HCT116 (cell line): ENCODE measurements at regions not wholly inside any gene's neighbourhood (a gene's known extent, or its start where the extent isn't known, plus 50 kb on each side); places are given as distances from the start of the nearest gene placed in this dataset.

Experiments
- ATAC-seq: fragments of 200-7000 bp; cut with Tn5 transposase; 2 replicates; pipeline ENCODE4 v1.9.1; 2020; ENCODE audit warnings: mild to moderate bottlenecking, moderate library complexity
- BruUV-seq: library from RNA; stranded (reverse); fragments of 400-500 nt; replicated peaks from 2 replicates; lab custom pipeline; 2021; lab: Mats Ljungman, UMichigan
- CTCF ChIA-PET: fragments of 300-600 bp; sonication (Branson Sonifier 250); formaldehyde crosslinking; loops from one replicate; lab custom pipeline; 2021; ENCODE audit warnings: antibody characterized with exemption; lab: Charles Lee
- POLR2A ChIA-PET: fragments of 300-600, 350-600 bp; sonication (Branson Sonifier 250); formaldehyde crosslinking; loops from one replicate; lab custom pipeline; 2021; ENCODE audit warnings: antibody characterized with exemption; lab: Charles Lee
- RAD21 ChIA-PET, 2 experiments: fragments of 300-600 bp; sonication (Branson Sonifier 250); formaldehyde crosslinking; loops; one replicate each; lab custom pipeline; 2023; ENCODE audit warnings: low total read pairs in 2 of 2; ENCODE audit not compliant: uncharacterized antibody in 2 of 2, unreplicated experiment in 2 of 2, low non-redundant PET in 1 of 2; lab: Charles Lee
- DNase-seq: peaks from one replicate; pipeline ENCODE4 v3.0.0-alpha.2; 2010; ENCODE audit warnings: low read depth, low spot score
- H2AFZ ChIP-seq: fragments of 200-600 bp; shearing (Covaris generic), sonication (generic); 2 replicates; pipeline ENCODE4 v1.6.1; 2017; ENCODE audit warnings: low read depth, mixed run types, mixed read lengths, antibody characterized with exemption, low read length; ENCODE audit not compliant: poor library complexity, severe bottlenecking
- H3K27ac ChIP-seq: 2 replicates; pipeline ENCODE4 v1.5.1; 2012; ENCODE audit warnings: low read depth, low read length
- H3K27me3 ChIP-seq: fragments of 200-600 bp; sonication (generic); 2 replicates; pipeline ENCODE4 v1.6.1; 2016; ENCODE audit warnings: mixed run types, low read length, mixed read lengths; ENCODE audit not compliant: insufficient read depth
- H3K36me3 ChIP-seq, 2 experiments: fragments of 200-500 bp in 1 of 2; fragments of 200-600 bp in 1 of 2; sonication (Bioruptor generic) in 1 of 2; sonication (generic) in 1 of 2; 2 replicates each; pipeline versions ENCODE4 v1.5.1 to v1.6.1; 2014 to 2016; ENCODE audit warnings: low read length in 2 of 2, inconsistent platforms in 1 of 2, mixed read lengths in 1 of 2, mixed run types in 1 of 2; ENCODE audit not compliant: insufficient read depth in 2 of 2, control insufficient read depth in 1 of 2
- H3K4me1 ChIP-seq, 2 experiments: fragments of 200-600 bp in 1 of 2; sonication (generic) in 1 of 2; 2 replicates each; pipeline versions ENCODE4 v1.5.1 to v1.6.1; 2012 to 2017; ENCODE audit warnings: low read length in 2 of 2, inconsistent platforms in 1 of 2, mild to moderate bottlenecking in 1 of 2, mixed read lengths in 1 of 2, mixed run types in 1 of 2, moderate library complexity in 1 of 2; ENCODE audit not compliant: insufficient read depth in 2 of 2, control insufficient read depth in 1 of 2
- H3K4me2 ChIP-seq: fragments of 200-600 bp; sonication (generic); 2 replicates; pipeline ENCODE4 v1.6.1; 2017; ENCODE audit warnings: mixed run types, low read length, mixed read lengths
- H3K4me3 ChIP-seq, 2 experiments: fragments of 200-600 bp in 1 of 2; sonication (generic) in 1 of 2; replicated peaks in 1 of 2; 2 replicates each; pipeline ENCODE4 v1.5.1; 2011 to 2016; ENCODE audit warnings: low read length in 2 of 2, control low read depth in 1 of 2, low read depth in 1 of 2, mild to moderate bottlenecking in 1 of 2, mixed read lengths in 1 of 2, mixed run types in 1 of 2
- H3K79me2 ChIP-seq: fragments of 200-600 bp; sonication (generic); 2 replicates; pipeline ENCODE4 v1.6.1; 2017; ENCODE audit warnings: mild to moderate bottlenecking, mixed run types, low read length, moderate library complexity, mixed read lengths; ENCODE audit not compliant: insufficient read depth
- H3K9ac ChIP-seq: fragments of 200-600 bp; sonication (generic); 2 replicates; pipeline ENCODE4 v1.6.1; 2016; ENCODE audit warnings: low read length, mixed read lengths
- H3K9me2 ChIP-seq: fragments of 200-600 bp; sonication (generic), shearing (Covaris generic); 2 replicates; pipeline ENCODE4 v1.6.1; 2017; ENCODE audit warnings: mixed run types, mild to moderate bottlenecking, moderate library complexity; ENCODE audit not compliant: insufficient read depth
- H3K9me3 ChIP-seq, 2 experiments: fragments of 200-500 bp in 1 of 2; fragments of 200-600 bp in 1 of 2; sonication (Bioruptor generic) in 1 of 2; sonication (generic) in 1 of 2; 2 replicates each; pipeline ENCODE4 v1.6.1; 2014 to 2017; ENCODE audit warnings: low read length in 2 of 2, mixed read lengths in 2 of 2, inconsistent platforms in 1 of 2, low read depth in 1 of 2, mild to moderate bottlenecking in 1 of 2, mixed run types in 1 of 2, moderate library complexity in 1 of 2; ENCODE audit not compliant: control insufficient read depth in 1 of 2, insufficient read depth in 1 of 2
- H4K20me1 ChIP-seq: fragments of 200-600 bp; sonication (generic), shearing (Covaris generic); 2 replicates; pipeline ENCODE4 v1.6.1; 2017; ENCODE audit warnings: mixed run types, mild to moderate bottlenecking, moderate library complexity; ENCODE audit not compliant: insufficient read depth
- CBX3 ChIP-seq: IDR thresholded peaks from 2 replicates; pipeline ENCODE4 v1.6.1; 2012; ENCODE audit warnings: low read depth
- CEBPB ChIP-seq: IDR thresholded peaks from 2 replicates; pipeline ENCODE4 v1.6.1; 2012; ENCODE audit warnings: low read depth
- ELF1 ChIP-seq: IDR thresholded peaks from 2 replicates; pipeline ENCODE4 v1.6.1; 2012; ENCODE audit warnings: low read depth, borderline replicate concordance
- EZH2 ChIP-seq: fragments of 200-600 bp; sonication (generic); IDR thresholded peaks from 2 replicates; pipeline ENCODE4 v1.6.1; 2017; ENCODE audit warnings: antibody characterized with exemption, mixed run types
- POLR2AphosphoS5 ChIP-seq: IDR thresholded peaks from 2 replicates; pipeline ENCODE4 v1.6.1; 2011; ENCODE audit warnings: mild to moderate bottlenecking, low read depth, low read length, moderate library complexity
- SIN3A ChIP-seq: IDR thresholded peaks from 2 replicates; pipeline ENCODE4 v1.6.1; 2012; ENCODE audit warnings: low read depth
- YY1 ChIP-seq: IDR thresholded peaks from 2 replicates; pipeline ENCODE4 v1.6.1; 2011; ENCODE audit warnings: low read length, low read depth, moderate library complexity, mild to moderate bottlenecking; ENCODE audit not compliant: insufficient replicate concordance; ENCODE audit errors: extremely low read depth
- ZBTB33 ChIP-seq: IDR thresholded peaks from 2 replicates; pipeline ENCODE4 v1.6.1; 2011; ENCODE audit warnings: mild to moderate bottlenecking, low read length, moderate library complexity; ENCODE audit not compliant: insufficient replicate concordance; ENCODE audit errors: extremely low read depth
- ZFX ChIP-seq: fragments of 450-650 bp; IDR thresholded peaks from 2 replicates; pipeline ENCODE4 v1.6.1; 2017
- intact Hi-C: fragments of 100-400 bp; cut with micrococcal nuclease; formaldehyde crosslinking; loops from 2 replicates; pipeline ENCODE4 v1.10.0; 2022

GRCh38 chr14:65296402-65296801 is 116.1 kb upstream of the FUT8 start (continued):
- no peak for TF ChIP-seq CBX3
- TF ChIP-seq YY1: no peak

- POLR2A ChIA-PET: no interaction called here
These were observed 115.7 kb upstream of the FUT8 start for GRCh38 chr14:65296876-65297275.

More at GRCh38 chr14:65296876-65297275, 115.7 kb upstream of the FUT8 start:
- Histone ChIP-seq H3K4me3 (no peak overlapping the region), H3K9ac (no peak overlapping the region), H2AFZ (no peak overlapping the region), H3K4me2 (no peak overlapping the region), H3K27me3 (no peaks in the 10 kb centered on the region), H3K9me2 (no peaks in the 10 kb centered on the region), H3K9me3 (no peaks in the 10 kb centered on the region), H3K36me3 (no peaks in the 10 kb centered on the region), H3K79me2 (no peaks in the 10 kb centered on the region), H3K27ac (no peak overlapping the region), H4K20me1 (no peaks in the 10 kb centered on the region), H3K4me1 (peaks cover 0 to 13% of the 10 kb centered on the region in 2 experiments; a peak in 2 of 4 replicates)
- DNase-seq (no peak), ATAC-seq (no peak)
- TF ChIP-seq ZBTB33 (no peak), ELF1 (no peak), EZH2 (no peak), POLR2AphosphoS5 (no peak), CEBPB (no peak), SIN3A (no peak), ZFX (no peak)
- BruUV-seq: no TSS peak
- ChIA-PET CTCF (interaction anchor here (1.2 kb wide), 1 partner anchor 118 kb away, joined by 3 read pairs; no protein-coding TSS in a partner anchor), RAD21 (no interaction called here)
- intact Hi-C loops: no loop called here
